Stimulated activated CD8-positive, alpha-beta memory T cell treated with anti-CD3 and anti-CD28 coated beads, Interleukin-7, amount 100 ng/mL, for 1 hour (primary cell): ENCODE measurements at regions not wholly inside any gene's neighbourhood (a gene's known extent, or its start where the extent isn't known, plus 50 kb on each side); places are given as distances from the start of the nearest gene placed in this dataset.

Experiments used
- DNase-seq, 2 donors: peaks; one replicate each; pipeline ENCODE4 v3.0.0-alpha.2; 2020; ENCODE audit warnings: low read depth in 2 of 2

GRCh38 chr5:124064956-124065355, 553.0 kb downstream of the CSNK1G3 start:
- DNase-seq: no peak

GRCh38 chr5:124061663-124062062, 549.7 kb downstream of the CSNK1G3 start:
- no peak for DNase-seq

GRCh38 chr5:124061068-124061430, 549.1 kb downstream of the CSNK1G3 start:
- DNase-seq: no peak

GRCh38 chr5:124060413-124061067, 548.6 kb downstream of the CSNK1G3 start:
- no peak for DNase-seq

- DNase-seq: no peak
These were observed 548.0 kb downstream of the CSNK1G3 start for GRCh38 chr5:124060011-124060410.

GRCh38 chr5:124059200-124059599, 547.2 kb downstream of the CSNK1G3 start:
- no peak for DNase-seq

- no peak for DNase-seq
These were observed 545.8 kb downstream of the CSNK1G3 start for GRCh38 chr5:124057724-124058231.

GRCh38 chr5:124056991-124057723, 545.2 kb downstream of the CSNK1G3 start:
- DNase-seq: no peak

- DNase-seq: no peak
These were observed 544.5 kb downstream of the CSNK1G3 start for GRCh38 chr5:124056326-124056990.

- DNase-seq: no peak
These were observed 543.8 kb downstream of the CSNK1G3 start for GRCh38 chr5:124055751-124056150.

- no peak for DNase-seq
These were observed 542.6 kb downstream of the CSNK1G3 start for GRCh38 chr5:124054564-124054963.

- no peak for DNase-seq
These were observed 541.4 kb downstream of the CSNK1G3 start for GRCh38 chr5:124053340-124053739.

GRCh38 chr5:124052201-124052600, 540.2 kb downstream of the CSNK1G3 start:
- no peak for DNase-seq

- no peak for DNase-seq
These were observed 538.3 kb downstream of the CSNK1G3 start for GRCh38 chr5:124050120-124050770.

- no peak for DNase-seq
These were observed 533.4 kb downstream of the CSNK1G3 start for GRCh38 chr5:124045412-124045811.

- no peak for DNase-seq
These were observed 532.6 kb downstream of the CSNK1G3 start for GRCh38 chr5:124044613-124045012.

GRCh38 chr5:124043456-124043855, 531.5 kb downstream of the CSNK1G3 start:
- DNase-seq: no peak

- no peak for DNase-seq
These were observed 528.8 kb downstream of the CSNK1G3 start for GRCh38 chr5:124040799-124041198.

- no peak for DNase-seq
These were observed 527.4 kb downstream of the CSNK1G3 start for GRCh38 chr5:124039410-124039809.

GRCh38 chr5:124036786-124037185, 524.8 kb downstream of the CSNK1G3 start:
- no peak for DNase-seq

- no peak for DNase-seq
These were observed 523.0 kb downstream of the CSNK1G3 start for GRCh38 chr5:124034963-124035362.

GRCh38 chr5:124034083-124034700, 522.2 kb downstream of the CSNK1G3 start:
- DNase-seq: no peak
